NB4 (cell line): ENCODE measurements at regions not wholly inside any gene's neighbourhood (a gene's known extent, or its start where the extent isn't known, plus 50 kb on each side); places are given as distances from the start of the nearest gene placed in this dataset.

Experiments used
- MYC ChIP-seq: IDR thresholded peaks from 2 replicates; pipeline ENCODE4 v1.6.1; 2011; ENCODE audit warnings: low read depth, low read length
- POLR2A ChIP-seq: IDR thresholded peaks from 2 replicates; pipeline ENCODE4 v1.6.1; 2011; ENCODE audit warnings: mild to moderate bottlenecking; ENCODE audit not compliant: insufficient read length; ENCODE audit errors: extremely low read depth
- TF ChIP-seq, protein P1 (sequence below): IDR thresholded peaks from one replicate; pipeline ENCODE4 v1.5.1; 2012; ENCODE audit warnings: low read depth, low read length
- TF ChIP-seq, protein P2 (sequence below): IDR thresholded peaks from 2 replicates; pipeline ENCODE4 v1.6.1; 2011; ENCODE audit warnings: low read depth, low read length

- TF ChIP-seq, protein P1, sequence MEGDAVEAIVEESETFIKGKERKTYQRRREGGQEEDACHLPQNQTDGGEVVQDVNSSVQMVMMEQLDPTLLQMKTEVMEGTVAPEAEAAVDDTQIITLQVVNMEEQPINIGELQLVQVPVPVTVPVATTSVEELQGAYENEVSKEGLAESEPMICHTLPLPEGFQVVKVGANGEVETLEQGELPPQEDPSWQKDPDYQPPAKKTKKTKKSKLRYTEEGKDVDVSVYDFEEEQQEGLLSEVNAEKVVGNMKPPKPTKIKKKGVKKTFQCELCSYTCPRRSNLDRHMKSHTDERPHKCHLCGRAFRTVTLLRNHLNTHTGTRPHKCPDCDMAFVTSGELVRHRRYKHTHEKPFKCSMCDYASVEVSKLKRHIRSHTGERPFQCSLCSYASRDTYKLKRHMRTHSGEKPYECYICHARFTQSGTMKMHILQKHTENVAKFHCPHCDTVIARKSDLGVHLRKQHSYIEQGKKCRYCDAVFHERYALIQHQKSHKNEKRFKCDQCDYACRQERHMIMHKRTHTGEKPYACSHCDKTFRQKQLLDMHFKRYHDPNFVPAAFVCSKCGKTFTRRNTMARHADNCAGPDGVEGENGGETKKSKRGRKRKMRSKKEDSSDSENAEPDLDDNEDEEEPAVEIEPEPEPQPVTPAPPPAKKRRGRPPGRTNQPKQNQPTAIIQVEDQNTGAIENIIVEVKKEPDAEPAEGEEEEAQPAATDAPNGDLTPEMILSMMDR, result no peak
- no peak for TF ChIP-seq POLR2A
- TF ChIP-seq, protein P2, sequence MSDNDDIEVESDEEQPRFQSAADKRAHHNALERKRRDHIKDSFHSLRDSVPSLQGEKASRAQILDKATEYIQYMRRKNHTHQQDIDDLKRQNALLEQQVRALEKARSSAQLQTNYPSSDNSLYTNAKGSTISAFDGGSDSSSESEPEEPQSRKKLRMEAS, result no peak
- no peak for TF ChIP-seq MYC
Observed at GRCh38 chr12:92543359-92543758, 159.4 kb upstream of the PLEKHG7 start.
